ENCODE measurements at regions not wholly inside any gene's neighbourhood (a gene's known extent, or its start where the extent isn't known, plus 50 kb on each side); places are given as distances from the start of the nearest gene placed in this dataset.

DNA sequence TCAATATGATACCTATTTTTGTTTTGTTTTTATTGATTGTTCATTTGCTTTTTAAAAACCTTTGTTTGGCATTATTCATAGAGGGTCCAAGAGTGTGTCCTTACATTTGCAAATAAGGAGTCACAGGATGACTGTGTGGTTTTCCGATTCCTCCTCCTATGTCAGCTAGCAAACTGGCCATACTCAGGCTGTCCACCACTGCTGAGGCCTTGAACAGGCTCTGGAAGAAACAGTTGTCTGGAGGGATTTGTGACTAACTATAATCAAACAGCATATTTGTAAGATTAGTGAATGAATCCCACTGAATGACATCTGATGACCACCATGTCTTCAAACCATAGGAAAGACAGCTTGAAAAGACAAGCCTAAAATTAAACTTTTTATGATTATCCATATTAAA lies 423.4 kb upstream of the ATP11B start:
- H3K4me3 ChIP-seq (ENCODE audit: low read depth, low read length), result no peak overlapping the region

DNA sequence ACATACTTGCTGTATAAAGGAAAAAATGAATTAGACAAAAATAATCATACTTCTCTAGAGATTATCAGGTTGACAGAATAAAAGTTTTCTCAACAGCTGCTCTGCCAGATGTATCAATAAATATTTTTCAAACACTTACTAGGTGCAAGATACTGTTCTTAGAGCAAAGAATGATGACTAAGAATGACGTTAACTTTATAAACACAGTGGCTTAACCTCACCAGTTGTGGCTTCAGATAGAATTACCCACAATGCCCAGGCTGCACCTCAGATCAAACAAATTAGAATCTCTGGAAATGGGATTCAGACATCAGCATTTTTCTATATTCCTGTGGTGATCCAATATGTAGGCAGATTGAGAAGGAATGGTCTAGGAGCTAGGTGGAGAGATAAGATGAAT lies 422.4 kb upstream of the ATP11B start:
- no peak for DNase-seq (ENCODE audit: low read depth)

More for the DNA sequence above, 423.4 kb upstream of the ATP11B start:
- DNase-seq (ENCODE audit: low read depth), result no peak
- TF ChIP-seq CTCF (conservative IDR thresholded peaks at IDR 0.05; ENCODE audit: low read depth, low read length), result no peak

DNA sequence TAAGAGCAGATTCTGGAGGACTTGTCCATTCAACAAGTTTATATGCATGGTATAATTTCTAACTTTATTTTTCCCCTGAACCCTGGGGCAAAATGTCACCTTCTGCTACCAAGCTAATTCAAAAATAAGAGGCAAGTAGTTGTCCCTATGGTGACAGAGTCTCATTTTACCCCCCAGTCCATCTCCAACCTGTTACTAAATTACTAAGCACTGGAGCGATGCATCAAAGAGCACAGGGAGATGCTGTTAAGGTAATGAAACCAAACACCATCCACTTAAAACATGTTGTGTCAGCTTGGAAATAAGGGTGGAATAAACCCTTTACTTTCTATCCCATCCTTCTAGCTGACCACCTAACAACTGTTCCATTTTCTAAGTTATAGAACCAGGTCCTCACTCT lies 417.4 kb upstream of the ATP11B start:
- no peak for TF ChIP-seq CTCF (conservative IDR thresholded peaks at IDR 0.05; ENCODE audit: low read depth, low read length)
- H3K4me3 ChIP-seq (ENCODE audit: low read depth, low read length), result no peak overlapping the region
- DNase-seq (ENCODE audit: low read depth), result no peak

More for the DNA sequence above, 422.4 kb upstream of the ATP11B start:
- no peak for TF ChIP-seq CTCF (conservative IDR thresholded peaks at IDR 0.05; ENCODE audit: low read depth, low read length)
- no peak overlapping the region for H3K4me3 ChIP-seq (ENCODE audit: low read depth, low read length)

- H3K4me3 ChIP-seq (ENCODE audit: low read depth, low read length), result no peak overlapping the region
- DNase-seq (ENCODE audit: low read depth), result no peak
- TF ChIP-seq CTCF (conservative IDR thresholded peaks at IDR 0.05; ENCODE audit: low read depth, low read length), result no peak
These were observed 411.0 kb upstream of the ATP11B start for GRCh38 chr3:182382112-182382857.

DNA sequence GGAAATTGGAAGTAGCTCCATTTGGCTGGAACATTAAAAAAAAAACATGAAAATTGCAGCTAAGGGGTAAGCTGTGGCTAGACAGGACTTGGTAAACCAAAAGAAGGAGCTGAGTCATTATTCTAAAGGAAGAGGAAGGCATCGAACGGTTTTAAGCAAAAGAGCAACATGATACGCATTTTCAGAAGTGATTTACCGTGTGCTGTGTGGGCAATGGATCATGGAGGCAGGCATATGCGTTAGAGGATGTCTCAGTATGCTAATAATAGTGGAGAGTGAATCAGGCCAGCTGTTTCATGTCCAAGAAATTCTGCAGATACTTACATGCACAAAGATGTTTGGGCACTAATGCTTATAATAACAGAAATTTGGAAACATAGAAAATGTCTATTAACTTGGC lies 409.1 kb upstream of the ATP11B start:
- H3K4me3 ChIP-seq (ENCODE audit: low read depth, low read length), result no peak overlapping the region
- no peak for TF ChIP-seq CTCF (conservative IDR thresholded peaks at IDR 0.05; ENCODE audit: low read depth, low read length)
- no peak for DNase-seq (ENCODE audit: low read depth)

- no peak overlapping the region for H3K4me3 ChIP-seq (ENCODE audit: low read depth, low read length)
- DNase-seq (ENCODE audit: low read depth), result no peak
- TF ChIP-seq CTCF (conservative IDR thresholded peaks at IDR 0.05; ENCODE audit: low read depth, low read length), result no peak
These were observed 407.9 kb upstream of the ATP11B start for GRCh38 chr3:182385356-182385755.

DNA sequence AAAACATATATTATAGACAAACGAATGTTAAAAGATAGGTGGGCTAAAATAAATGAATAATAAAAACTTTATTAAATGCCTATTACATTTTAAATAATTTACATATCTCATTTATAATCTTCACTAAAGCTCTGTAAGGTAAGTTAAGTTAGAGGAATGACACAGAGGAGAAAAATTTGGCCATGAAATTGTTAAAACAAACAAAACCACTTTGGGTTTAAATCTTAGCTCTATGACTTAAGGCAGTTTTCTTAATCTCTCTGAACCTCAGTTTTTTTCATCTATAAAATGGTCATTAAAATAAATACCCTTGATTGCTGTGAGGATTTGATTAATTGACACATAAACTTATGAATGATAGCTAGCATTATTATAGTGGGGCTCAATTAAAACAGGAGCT lies 404.8 kb upstream of the ATP11B start:
- TF ChIP-seq CTCF (conservative IDR thresholded peaks at IDR 0.05; ENCODE audit: low read depth, low read length), result no peak
- H3K4me3 ChIP-seq (ENCODE audit: low read depth, low read length), result no peak overlapping the region
- no peak for DNase-seq (ENCODE audit: low read depth)
